GM12878 (cell line): ENCODE measurements at regions not wholly inside any gene's neighbourhood (a gene's known extent, or its start where the extent isn't known, plus 50 kb on each side); places are given as distances from the start of the nearest gene placed in this dataset.

ENCODE experiments used
- ATAC-seq: fragments of 200-7000 bp; cut with Tn5 transposase; 3 replicates; pipeline ENCODE4 v1.9.1; 2020; ENCODE audit warnings: mild to moderate bottlenecking, moderate library complexity
- BruUV-seq: library from RNA; stranded (reverse); fragments of 400-500 nt; replicated peaks from 2 replicates; lab custom pipeline; 2021; lab: Mats Ljungman, UMichigan
- CTCF ChIA-PET: fragments of 300-600 bp; sonication (Branson Sonifier 250); formaldehyde crosslinking; extraction: SDS; loops from one replicate; lab custom pipeline; 2021; ENCODE audit warnings: inconsistent platforms; lab: Yijun Ruan, JAX
- POLR2A ChIA-PET: fragments of 350-600 bp; formaldehyde crosslinking; extraction: SDS; loops from one replicate; lab custom pipeline; 2021; ENCODE audit warnings: inconsistent platforms; lab: Charles Lee
- RAD21 ChIA-PET: fragments of 300-600 bp; sonication (Branson Sonifier 250); formaldehyde crosslinking; loops from one replicate; lab custom pipeline; 2023; ENCODE audit warnings: antibody characterized with exemption; ENCODE audit not compliant: unreplicated experiment; lab: Charles Lee
- SMC1A ChIA-PET: fragments of 300-600 bp; sonication (Branson Sonifier 250); formaldehyde crosslinking; loops from one replicate; lab custom pipeline; 2023; ENCODE audit not compliant: unreplicated experiment, uncharacterized antibody; lab: Charles Lee
- DNase-seq: peaks from one replicate; pipeline ENCODE4 v3.0.0-alpha.2; 2011; ENCODE audit warnings: low read depth, low spot score
- FAIRE-seq: peaks from 3 replicates; lab custom pipeline; 2011; peaks lifted over from hg19 to GRCh38; lab: Jason Lieb, UNC
- H2AFZ ChIP-seq: 2 replicates; pipeline ENCODE4 v1.6.0; 2011; ENCODE audit warnings: low read depth, low read length, control low read depth; ENCODE audit not compliant: control insufficient read depth
- H3K27ac ChIP-seq: 2 replicates; pipeline ENCODE4 v1.5.1; 2011; ENCODE audit warnings: control low read depth; ENCODE audit not compliant: control insufficient read depth, insufficient read depth
- H3K27me3 ChIP-seq, 2 experiments: replicated peaks in 1 of 2; 2 replicates each; pipeline versions ENCODE4 v1.6.0 to v1.6.1; 2011; ENCODE audit warnings: low read length in 1 of 2; ENCODE audit not compliant: control insufficient read depth in 2 of 2, insufficient read depth in 2 of 2
- H3K36me3 ChIP-seq, 2 experiments: 2 replicates each; pipeline ENCODE4 v1.5.1; 2011; ENCODE audit warnings: low read length in 1 of 2; ENCODE audit not compliant: control insufficient read depth in 2 of 2, insufficient read depth in 2 of 2
- H3K4me1 ChIP-seq: 2 replicates; pipeline ENCODE4 v1.6.1; 2011; ENCODE audit warnings: mild to moderate bottlenecking, low read length, moderate library complexity, mixed read lengths; ENCODE audit not compliant: control insufficient read depth, insufficient read depth
- H3K4me2 ChIP-seq: 2 replicates; pipeline ENCODE4 v1.6.0; 2011; ENCODE audit warnings: control low read depth; ENCODE audit not compliant: control insufficient read depth, insufficient read depth
- H3K4me3 ChIP-seq: fragments of 200-600 bp; sonication (generic); 2 replicates; pipeline ENCODE4 v1.5.1; 2016
- H3K79me2 ChIP-seq: 2 replicates; pipeline ENCODE4 v1.6.0; 2011; ENCODE audit warnings: low read length; ENCODE audit not compliant: control insufficient read depth, insufficient read depth
- H3K9ac ChIP-seq: 2 replicates; pipeline ENCODE4 v1.8.0; 2011; ENCODE audit warnings: low read length, control low read depth, mixed read lengths; ENCODE audit not compliant: control insufficient read depth, insufficient read depth
- H3K9me3 ChIP-seq: replicated peaks from 3 replicates; pipeline ENCODE4 v1.5.1; 2011; ENCODE audit warnings: mild to moderate bottlenecking, low read length; ENCODE audit not compliant: control insufficient read depth, insufficient read depth
- H4K20me1 ChIP-seq: 2 replicates; pipeline ENCODE4 v1.6.0; 2011; ENCODE audit not compliant: control insufficient read depth, insufficient read depth
- BCL11A ChIP-seq: IDR thresholded peaks from 2 replicates; pipeline ENCODE4 v1.6.1; 2011; ENCODE audit warnings: low read depth, low read length
- BHLHE40 ChIP-seq, 2 experiments: fragments of 450-650 bp in 1 of 2; IDR thresholded peaks; 2 replicates each; pipeline ENCODE4 v1.6.1; 2011 to 2017; ENCODE audit warnings: low read depth in 2 of 2, borderline replicate concordance in 1 of 2, improper control_type of control experiment in 1 of 2, low read length in 1 of 2, mild to moderate bottlenecking in 1 of 2
- BRCA1 ChIP-seq: IDR thresholded peaks from 2 replicates; pipeline ENCODE4 v1.6.1; 2011; ENCODE audit warnings: low read depth, low read length, improper control_type of control experiment
- LARP7 ChIP-seq: fragments of 450-650 bp; IDR thresholded peaks from 2 replicates; pipeline ENCODE4 v1.6.1; 2017; ENCODE audit warnings: mild to moderate bottlenecking
- PML ChIP-seq: IDR thresholded peaks from 2 replicates; pipeline ENCODE4 v1.6.1; 2012; ENCODE audit warnings: low read length, inconsistent platforms
- SMAD1 ChIP-seq: fragments of 450-650 bp; IDR thresholded peaks from 2 replicates; pipeline ENCODE4 v1.6.1; 2018; ENCODE audit warnings: mild to moderate bottlenecking, low read depth; ENCODE audit not compliant: partially characterized antibody
- SMARCA5 ChIP-seq: fragments of 450-650 bp; IDR thresholded peaks from 2 replicates; pipeline ENCODE4 v1.6.1; 2017; ENCODE audit warnings: mild to moderate bottlenecking
- SUPT20H ChIP-seq: IDR thresholded peaks from 2 replicates; pipeline ENCODE4 v1.6.1; 2011; ENCODE audit warnings: low read depth, mild to moderate bottlenecking, low read length, moderate library complexity, borderline replicate concordance; ENCODE audit not compliant: control insufficient read depth
- USF1 ChIP-seq: IDR thresholded peaks from 2 replicates; pipeline ENCODE4 v1.6.1; 2011; ENCODE audit warnings: borderline replicate concordance, low read depth, mild to moderate bottlenecking, moderate library complexity, mixed read lengths, low read length; ENCODE audit not compliant: insufficient read depth; ENCODE audit errors: extremely low read length
- WGBS: methylation state at CpG from one replicate; pipeline ENCODE4 v1.1.6; 2016; ENCODE audit warnings: low lambda C conversion rate; ENCODE audit not compliant: insufficient replicate concordance, insufficient coverage; ENCODE audit errors: missing lambda C conversion rate; 5-methylcytosine and 5-hydroxymethylcytosine counted together
- in situ Hi-C: fragments of 300-500 bp; cut with MboI; formaldehyde crosslinking; loops from 9 replicates; pipeline ENCODE4 v1.14.3; 2018; ENCODE audit warnings: mixed read lengths
- intact Hi-C: fragments of 100-400 bp; cut with micrococcal nuclease; formaldehyde crosslinking; loops from one replicate; pipeline ENCODE4 v1.14.2; 2022; ENCODE audit not compliant: unreplicated experiment
- TF ChIP-seq, protein P1 (sequence below): fragments of 450-650 bp; IDR thresholded peaks from 2 replicates; pipeline ENCODE4 v1.6.1; 2017; ENCODE audit warnings: borderline replicate concordance

DNA sequence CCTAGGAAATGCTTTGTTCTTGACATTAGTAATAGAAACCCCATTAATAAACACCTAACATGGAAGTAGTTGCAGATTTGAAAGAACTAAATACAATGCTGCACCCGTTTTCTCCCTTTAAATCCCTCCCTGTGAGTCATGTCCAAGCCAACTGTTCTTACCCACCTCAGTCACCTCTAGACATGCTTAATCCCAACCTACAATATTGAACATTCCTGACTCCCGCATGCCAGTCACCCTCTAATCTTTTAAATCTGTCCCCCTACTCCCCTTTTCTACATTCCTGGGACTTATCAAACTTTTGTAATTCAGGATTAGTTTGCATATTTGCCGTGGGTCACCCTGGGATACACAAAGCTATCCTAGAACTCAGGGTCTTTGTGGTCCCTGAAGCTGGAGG is 374.6 kb downstream of the IRS1 start:
- SMC1A ChIA-PET = interaction anchor here (0.8 kb wide), 1 partner anchor 9 kb away, joined by 3 read pairs; no protein-coding TSS in a partner anchor
- H3K79me2 ChIP-seq = no peaks in the 10 kb centered on the region
- no peak overlapping the region for H3K27ac ChIP-seq
- WGBS = 11% methylated on average over 3 of the region's 3 CpGs
- no peak overlapping the region for H2AFZ ChIP-seq
- no peaks in the 10 kb centered on the region for H3K9me3 ChIP-seq
- no peak overlapping the region for H3K4me3 ChIP-seq
- DNase-seq (no peak), FAIRE-seq (no peak), ATAC-seq (no peak)
- no peaks in the 10 kb centered on the region for H3K4me1 ChIP-seq
- CTCF ChIA-PET = no interaction called here
- H3K36me3 ChIP-seq = no peaks in the 10 kb centered on the region
- no peaks in the 10 kb centered on the region for H4K20me1 ChIP-seq
- BruUV-seq = no TSS peak
- H3K9ac ChIP-seq = no peak overlapping the region
- in situ Hi-C loops = no loop called here
- no peaks in the 10 kb centered on the region; a peak in 1 of 4 replicates for H3K27me3 ChIP-seq
- TF ChIP-seq SMAD1 (no peak), USF1 (no peak), LARP7 (no peak), BRCA1 (no peak), PML (no peak), SUPT20H (no peak), SMARCA5 (no peak), BHLHE40 (IDR thresholded peaks at IDR 0.05; ENCODE audit: borderline replicate concordance in 1 of 2, low read depth in 2 of 2, low read length in 1 of 2) (no peak), BCL11A (no peak)
- TF ChIP-seq, protein P1, sequence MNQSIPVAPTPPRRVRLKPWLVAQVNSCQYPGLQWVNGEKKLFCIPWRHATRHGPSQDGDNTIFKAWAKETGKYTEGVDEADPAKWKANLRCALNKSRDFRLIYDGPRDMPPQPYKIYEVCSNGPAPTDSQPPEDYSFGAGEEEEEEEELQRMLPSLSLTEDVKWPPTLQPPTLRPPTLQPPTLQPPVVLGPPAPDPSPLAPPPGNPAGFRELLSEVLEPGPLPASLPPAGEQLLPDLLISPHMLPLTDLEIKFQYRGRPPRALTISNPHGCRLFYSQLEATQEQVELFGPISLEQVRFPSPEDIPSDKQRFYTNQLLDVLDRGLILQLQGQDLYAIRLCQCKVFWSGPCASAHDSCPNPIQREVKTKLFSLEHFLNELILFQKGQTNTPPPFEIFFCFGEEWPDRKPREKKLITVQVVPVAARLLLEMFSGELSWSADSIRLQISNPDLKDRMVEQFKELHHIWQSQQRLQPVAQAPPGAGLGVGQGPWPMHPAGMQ = no peak
- H3K4me2 ChIP-seq = no peak overlapping the region
- RAD21 ChIA-PET = no interaction called here
- intact Hi-C loops = no loop called here
- POLR2A ChIA-PET = interaction anchor here (0.6 kb wide), 1 partner anchor 51 kb away, joined by 3 read pairs; no protein-coding TSS in a partner anchor
